H1 (cell line): ENCODE measurements at regions not wholly inside any gene's neighbourhood (a gene's known extent, or its start where the extent isn't known, plus 50 kb on each side); places are given as distances from the start of the nearest gene placed in this dataset.
A peak's percentile ranks its signal among the peaks of the same experiment; 100 is the strongest.
"Not testable (repeated sequence)": the region's sequence is repeated elsewhere in the genome, so short reads cannot be mapped to it uniquely, and the experiment has no call there.

Source experiments
- CTCF ChIA-PET: fragments of 300-600 bp; sonication (Branson Sonifier 250); formaldehyde crosslinking; loops from one replicate; lab custom pipeline; 2021; ENCODE audit not compliant: partially characterized antibody; lab: Charles Lee
- POLR2A ChIA-PET: fragments of 300-600 bp; sonication (Branson Sonifier 250); formaldehyde crosslinking; loops from one replicate; lab custom pipeline; 2021; ENCODE audit warnings: inconsistent platforms; ENCODE audit not compliant: partially characterized antibody; lab: Charles Lee
- DNase-seq, 2 experiments: peaks; one replicate each; pipeline versions ENCODE4 v3.0.0 to v3.0.0-alpha.2; 2010 to 2022; ENCODE audit warnings: low spot score in 2 of 2, low read depth in 1 of 2, mixed read lengths in 1 of 2
- FAIRE-seq: peaks from 2 replicates; lab custom pipeline; 2011; peaks lifted over from hg19 to GRCh38; lab: Jason Lieb, UNC
- H2AFZ ChIP-seq: 2 replicates; pipeline ENCODE4 v1.8.1; 2012; ENCODE audit warnings: low read length, inconsistent platforms
- H2AK5ac ChIP-seq: 2 replicates; pipeline ENCODE4 v1.6.1; 2013; ENCODE audit warnings: low read depth, low read length
- H2BK120ac ChIP-seq: replicated peaks from 2 replicates; pipeline ENCODE3; 2013; ENCODE audit warnings: low read depth, low read length, inconsistent platforms
- H2BK12ac ChIP-seq: 2 replicates; pipeline ENCODE4 v1.6.1; 2013; ENCODE audit warnings: low read depth, low read length
- H2BK15ac ChIP-seq: 2 replicates; pipeline ENCODE4 v1.6.1; 2013; ENCODE audit warnings: low read length
- H2BK20ac ChIP-seq: 2 replicates; pipeline ENCODE4 v1.6.1; 2013; ENCODE audit warnings: low read length
- H2BK5ac ChIP-seq: 2 replicates; pipeline ENCODE4 v1.6.1; 2013; ENCODE audit warnings: low read depth, low read length
- H3K14ac ChIP-seq: 2 replicates; pipeline ENCODE4 v1.6.1; 2013; ENCODE audit warnings: inconsistent platforms; ENCODE audit not compliant: insufficient read length
- H3K18ac ChIP-seq: 2 replicates; pipeline ENCODE4 v1.6.1; 2013; ENCODE audit warnings: low read length; ENCODE audit errors: extremely low read depth
- H3K23ac ChIP-seq: 2 replicates; pipeline ENCODE4 v1.6.1; 2013; ENCODE audit warnings: inconsistent platforms; ENCODE audit not compliant: insufficient read length
- H3K23me2 ChIP-seq: 2 replicates; pipeline ENCODE4 v1.6.1; 2013; ENCODE audit warnings: low read depth, low read length
- H3K27ac ChIP-seq: 2 replicates; pipeline ENCODE4 v1.6.1; 2011; ENCODE audit warnings: low read depth, low read length, inconsistent platforms
- H3K27me3 ChIP-seq, 4 experiments: replicated peaks in 1 of 4; 1 replicate in 1 of 4; 2 replicates in 3 of 4; pipeline versions ENCODE4 v1.6.1 to v1.8.1; 2011 to 2013; ENCODE audit warnings: low read length in 3 of 4, mild to moderate bottlenecking in 3 of 4, inconsistent platforms in 2 of 4, mixed read lengths in 2 of 4, moderate library complexity in 1 of 4; ENCODE audit not compliant: control insufficient read depth in 3 of 4, insufficient read depth in 3 of 4; ENCODE audit errors: extremely low read depth in 1 of 4
- H3K36me3 ChIP-seq, 4 experiments: 2 replicates each; pipeline versions ENCODE4 v1.6.1 to v1.8.1; 2011 to 2013; ENCODE audit warnings: mild to moderate bottlenecking in 4 of 4, low read length in 3 of 4, moderate library complexity in 2 of 4, control low read depth in 1 of 4, inconsistent platforms in 1 of 4; ENCODE audit not compliant: insufficient read depth in 4 of 4, control insufficient read depth in 2 of 4
- H3K4ac ChIP-seq: replicated peaks from 2 replicates; pipeline ENCODE3; 2013; ENCODE audit warnings: low read length, low read depth, mixed read lengths, inconsistent platforms; ENCODE audit not compliant: insufficient read length
- H3K4me1 ChIP-seq, 4 experiments: replicated peaks in 1 of 4; 1 replicate in 1 of 4; 2 replicates in 3 of 4; pipeline versions ENCODE4 v1.6.1 to v1.8.1; 2011 to 2013; ENCODE audit warnings: low read length in 3 of 4, inconsistent platforms in 2 of 4, mixed read lengths in 1 of 4; ENCODE audit not compliant: insufficient read depth in 4 of 4, control insufficient read depth in 3 of 4
- H3K4me2 ChIP-seq, 2 experiments: 2 replicates each; pipeline versions ENCODE4 v1.6.1 to v1.8.1; 2011 to 2013; ENCODE audit warnings: low read depth in 2 of 2, low read length in 2 of 2, control low read depth in 1 of 2, inconsistent platforms in 1 of 2, mild to moderate bottlenecking in 1 of 2; ENCODE audit not compliant: insufficient read depth in 1 of 2
- H3K4me3 ChIP-seq, 4 experiments: fragments of 200-600, 300-600 bp in 1 of 4; sonication (generic), shearing (Covaris generic), sonication (Bioruptor Twin) in 1 of 4; 2 replicates each; pipeline versions ENCODE4 v1.5.1 to v1.8.1; 2011 to 2016; ENCODE audit warnings: low read length in 4 of 4, low read depth in 3 of 4, control low read depth in 2 of 4, inconsistent platforms in 2 of 4, mild to moderate bottlenecking in 2 of 4, mixed read lengths in 1 of 4, moderate library complexity in 1 of 4; ENCODE audit not compliant: insufficient read depth in 2 of 4; ENCODE audit errors: extremely low read depth in 1 of 4
- H3K56ac ChIP-seq: replicated peaks from 2 replicates; pipeline ENCODE3; 2013; ENCODE audit warnings: low read depth, mild to moderate bottlenecking, mixed read lengths, low read length, inconsistent platforms; ENCODE audit not compliant: insufficient read length
- H3K79me1 ChIP-seq: 2 replicates; pipeline ENCODE4 v1.6.1; 2013; ENCODE audit warnings: low read depth, low read length, control low read depth
- H3K79me2 ChIP-seq, 2 experiments: 2 replicates each; pipeline versions ENCODE4 v1.6.1 to v1.8.1; 2012 to 2013; ENCODE audit warnings: low read length in 2 of 2, mild to moderate bottlenecking in 2 of 2, inconsistent platforms in 1 of 2; ENCODE audit not compliant: insufficient read depth in 2 of 2, control insufficient read depth in 1 of 2
- H3K9ac ChIP-seq, 4 experiments: replicated peaks in 1 of 4; 1 replicate in 1 of 4; 2 replicates in 3 of 4; pipeline versions ENCODE4 v1.6.1 to v1.8.1; 2011 to 2013; ENCODE audit warnings: low read depth in 3 of 4, low read length in 3 of 4, control low read depth in 2 of 4, mild to moderate bottlenecking in 2 of 4, moderate library complexity in 2 of 4, inconsistent platforms in 1 of 4; ENCODE audit errors: extremely low read depth in 1 of 4
- H3K9me3 ChIP-seq, 2 experiments: 2 replicates each; pipeline versions ENCODE4 v1.6.1 to v1.8.1; 2012 to 2013; ENCODE audit warnings: mild to moderate bottlenecking in 2 of 2, moderate library complexity in 2 of 2, control low read depth in 1 of 2, inconsistent platforms in 1 of 2, low read depth in 1 of 2, low read length in 1 of 2, mixed read lengths in 1 of 2; ENCODE audit not compliant: insufficient read depth in 2 of 2
- H4K20me1 ChIP-seq, 2 experiments: replicated peaks in 1 of 2; 2 replicates each; pipeline versions ENCODE3 to v1.8.1; 2011 to 2013; ENCODE audit warnings: inconsistent platforms in 2 of 2, low read length in 2 of 2, mild to moderate bottlenecking in 1 of 2; ENCODE audit not compliant: insufficient read depth in 2 of 2, control insufficient read depth in 1 of 2
- H4K5ac ChIP-seq: 2 replicates; pipeline ENCODE4 v1.6.1; 2013; ENCODE audit warnings: low read length, low read depth, mixed read lengths, inconsistent platforms; ENCODE audit not compliant: insufficient read length
- H4K8ac ChIP-seq: 2 replicates; pipeline ENCODE4 v1.8.0; 2013; ENCODE audit warnings: mild to moderate bottlenecking, moderate library complexity, low read length, inconsistent platforms; ENCODE audit not compliant: insufficient read depth; ENCODE audit errors: extremely low read depth
- H4K91ac ChIP-seq: replicated peaks from 2 replicates; pipeline ENCODE3; 2013; ENCODE audit warnings: low read length, mixed read lengths, inconsistent platforms; ENCODE audit not compliant: insufficient read length
- whole genome bisulfite sequencing, 2 experiments: shearing (Covaris generic) in 1 of 2; methylation state at CpG; one replicate each; pipeline versions ENCODE4 v1.1.6 to v1.1.7; 2013 to 2015; ENCODE audit warnings: low lambda C conversion rate in 2 of 2, mixed read lengths in 2 of 2, inconsistent platforms in 1 of 2, low coverage in 1 of 2, missing lambda C conversion rate in 1 of 2; ENCODE audit not compliant: insufficient replicate concordance in 2 of 2, insufficient coverage in 1 of 2, insufficient read length in 1 of 2; ENCODE audit errors: extremely low coverage in 1 of 2, missing lambda C conversion rate in 1 of 2; 5-methylcytosine and 5-hydroxymethylcytosine counted together

- H3K9me3 ChIP-seq, H2AK5ac ChIP-seq, FAIRE-seq, H3K36me3 ChIP-seq, H2BK15ac ChIP-seq, H3K14ac ChIP-seq, H4K5ac ChIP-seq, H3K79me2 ChIP-seq, H3K4ac ChIP-seq, H3K4me1 ChIP-seq, H2BK120ac ChIP-seq, H4K20me1 ChIP-seq, H3K79me1 ChIP-seq, H2BK12ac ChIP-seq, H4K91ac ChIP-seq, H3K27me3 ChIP-seq, H3K18ac ChIP-seq, H2BK20ac ChIP-seq, POLR2A ChIA-PET, H2AFZ ChIP-seq, H4K8ac ChIP-seq, H3K27ac ChIP-seq, H3K56ac ChIP-seq, H2BK5ac ChIP-seq, H3K23ac ChIP-seq, H3K23me2 ChIP-seq, CTCF ChIA-PET: not testable (repeated sequence)
- DNase-seq: peak in 1 of 2 experiments; percentile 62
- WGBS, 2 experiments: 20% methylated on average over 2 of the region's 20 CpGs; no CpG with 5 or more reads in 1 of the 2 experiments
- peak overlapping the region; percentile 14 to 51 (median 32); a peak in 5 of 8 replicates for H3K4me3 ChIP-seq
- peak overlapping the region in 1 of 4 experiments; percentile 22; a peak in 2 of 7 replicates for H3K9ac ChIP-seq
- peak overlapping the region in 1 of 2 experiments; percentile 30; a peak in 1 of 4 replicates for H3K4me2 ChIP-seq
These were observed 102.4 kb upstream of the GMNC start for GRCh38 chr3:190964931-190965330.
